GM23248 (cell line): ENCODE measurements at regions not wholly inside any gene's neighbourhood (a gene's known extent, or its start where the extent isn't known, plus 50 kb on each side); places are given as distances from the start of the nearest gene placed in this dataset.
A peak's percentile ranks its signal among the peaks of the same experiment; 100 is the strongest.

Experiments
- EZH2 ChIP-seq: fragments of 200-600 bp; sonication (generic); IDR thresholded peaks from 2 replicates; pipeline ENCODE4 v1.6.1; 2018; ENCODE audit warnings: antibody characterized with exemption, mild to moderate bottlenecking; ENCODE audit not compliant: insufficient read depth, poor library complexity, severe bottlenecking
- EZH2phosphoT487 ChIP-seq: fragments of 200-600 bp; sonication (generic); IDR thresholded peaks from 2 replicates; pipeline ENCODE4 v1.6.1; 2018; ENCODE audit warnings: antibody characterized with exemption, moderate library complexity, mild to moderate bottlenecking, low read depth; ENCODE audit not compliant: insufficient read depth

DNA sequence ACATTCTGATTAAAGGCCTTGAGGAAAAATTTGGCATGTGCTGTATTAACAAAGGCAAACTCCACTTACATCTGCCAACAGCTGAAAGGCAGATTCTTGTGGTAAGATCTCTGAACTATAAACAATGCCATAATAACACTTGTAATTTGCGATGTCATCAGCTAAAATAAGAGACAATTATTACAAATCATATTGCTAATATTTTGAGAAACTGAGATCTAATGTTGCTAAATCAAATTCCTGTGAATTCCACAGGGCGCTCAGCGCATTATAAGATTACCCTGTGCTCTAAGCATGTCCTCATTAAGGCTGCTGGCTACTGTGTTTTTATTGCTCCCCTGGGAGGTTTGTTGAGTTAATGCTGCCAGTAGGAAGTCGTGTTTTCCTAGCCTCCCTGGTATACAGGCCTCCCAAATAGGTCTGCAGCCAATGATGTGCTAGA is 244.8 kb downstream of the DACT1 start:
- TF ChIP-seq EZH2 (no peak), EZH2phosphoT487 (peak; percentile 99)
